HG03571 (cell line): ENCODE measurements at regions not wholly inside any gene's neighbourhood (a gene's known extent, or its start where the extent isn't known, plus 50 kb on each side); places are given as distances from the start of the nearest gene placed in this dataset.
"Not testable (repeated sequence)": the region's sequence is repeated elsewhere in the genome, so short reads cannot be mapped to it uniquely, and the experiment has no call there.

Experiments used
- ATAC-seq: cut with Tn5 transposase; IDR thresholded peaks from one replicate; pipeline ENCODE4 v1.9.1; 2021; ENCODE audit not compliant: unreplicated experiment

DNA sequence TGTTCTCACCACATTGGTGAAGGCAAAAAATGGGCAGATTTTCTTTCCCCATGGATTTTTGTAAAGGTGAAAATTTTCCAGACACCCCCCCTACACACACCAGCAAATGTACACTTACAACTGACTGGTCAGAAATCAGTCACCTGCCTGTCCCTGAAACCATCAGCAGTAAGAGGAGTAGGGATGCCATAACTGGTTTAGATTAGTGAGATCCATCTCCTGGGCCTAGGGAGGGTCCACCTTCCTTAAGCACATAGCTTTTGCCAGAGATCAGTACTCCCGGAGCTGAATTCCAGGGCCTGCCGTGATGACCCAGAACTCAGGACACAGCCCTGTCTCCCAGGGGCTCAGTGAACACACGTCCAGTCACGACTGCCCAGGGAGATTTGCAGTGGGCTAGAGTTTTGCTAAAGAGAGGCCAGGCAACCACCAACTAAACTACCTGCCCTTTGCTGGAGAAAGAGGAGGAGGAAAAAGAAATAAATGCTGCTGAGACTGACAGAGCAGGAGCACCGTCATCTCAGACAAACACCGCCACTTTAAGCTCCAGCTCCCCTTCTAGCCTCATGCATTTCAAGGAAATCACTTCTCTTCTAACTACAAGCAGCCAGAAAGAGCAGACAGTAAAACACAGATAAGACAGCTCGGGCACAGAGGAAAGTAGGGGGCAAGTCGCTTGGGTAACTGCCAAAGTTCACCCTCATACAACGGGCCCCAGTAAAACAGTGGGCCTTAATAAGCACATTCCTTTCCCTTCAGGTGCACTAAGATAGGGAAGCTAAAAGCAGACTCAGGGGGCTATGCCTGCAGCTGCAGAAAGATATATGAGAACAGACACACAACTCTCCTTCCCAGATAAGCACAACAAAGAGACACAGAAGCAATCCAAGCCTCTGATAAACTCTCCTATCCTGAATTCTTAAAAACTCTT lies 82.6 kb upstream of the SPTLC3 start:
- ATAC-seq, result no peak

DNA sequence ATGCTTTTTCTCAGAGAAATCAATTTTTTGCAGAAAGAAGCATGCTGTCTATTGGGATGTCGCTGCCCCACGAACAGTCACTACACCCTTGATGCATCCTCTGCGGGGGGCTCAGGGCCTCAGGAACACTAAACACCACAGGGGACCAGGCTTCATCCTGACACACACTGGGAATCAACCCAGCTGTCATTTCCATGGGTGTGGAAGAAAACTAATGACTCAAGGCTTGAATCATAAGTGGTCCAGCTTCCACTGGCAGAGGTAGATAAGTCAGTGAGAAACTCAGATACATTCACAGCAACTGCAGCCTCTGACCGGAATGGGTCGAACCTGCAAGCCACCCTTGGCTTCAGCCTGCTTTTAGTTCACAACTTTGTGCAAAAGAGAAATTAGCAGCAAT lies 81.3 kb upstream of the SPTLC3 start:
- ATAC-seq, result no peak

DNA sequence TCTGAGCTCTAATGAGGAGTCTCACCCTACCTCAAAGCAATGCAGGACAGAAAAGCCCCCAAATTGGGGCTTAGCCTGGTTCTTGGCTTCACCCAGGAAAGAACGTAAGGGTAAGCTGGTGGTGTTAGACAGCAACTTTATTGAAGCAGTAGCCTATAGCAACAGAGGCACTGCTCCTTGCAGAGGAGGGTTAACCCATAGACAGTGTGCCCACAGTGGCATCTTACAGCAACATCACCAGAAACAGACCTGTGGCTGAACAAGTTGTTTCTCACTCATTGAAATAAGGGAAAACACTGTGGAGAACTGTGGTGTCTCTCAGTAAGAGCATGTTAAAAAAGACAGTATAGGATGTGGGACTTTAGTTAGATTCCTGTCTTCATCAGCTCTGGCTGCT lies 80.4 kb upstream of the SPTLC3 start:
- no peak for ATAC-seq

DNA sequence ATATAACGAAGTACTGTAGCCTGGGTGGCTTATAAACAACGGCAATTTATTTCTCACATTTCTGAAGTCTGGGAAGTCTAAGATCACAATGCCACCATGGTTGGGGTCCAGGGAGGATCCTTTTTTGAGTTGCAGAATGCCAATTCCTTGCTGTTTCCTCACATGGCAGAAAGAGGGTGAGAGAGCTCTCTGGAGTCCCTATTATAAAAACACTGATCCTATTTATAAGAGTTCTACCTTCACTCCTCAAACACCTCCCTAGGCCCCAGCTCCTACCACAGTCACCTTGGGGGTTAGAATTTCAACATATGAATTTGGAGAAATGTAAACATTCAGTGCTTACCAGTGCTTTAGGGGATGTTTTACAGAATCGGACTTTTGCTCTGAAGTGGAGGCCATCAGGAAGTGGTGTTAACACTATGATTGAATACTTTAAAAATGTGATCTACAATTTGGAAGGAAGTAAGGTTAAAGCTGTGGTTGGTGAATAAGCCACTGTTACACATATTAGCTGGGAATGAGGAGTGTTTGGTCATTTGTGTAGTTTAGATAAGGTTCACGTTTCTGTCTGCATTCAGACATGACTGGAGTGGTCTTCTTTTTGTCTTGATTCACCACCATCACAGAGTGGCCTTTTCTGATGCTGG lies 79.9 kb upstream of the SPTLC3 start:
- no peak for ATAC-seq

DNA sequence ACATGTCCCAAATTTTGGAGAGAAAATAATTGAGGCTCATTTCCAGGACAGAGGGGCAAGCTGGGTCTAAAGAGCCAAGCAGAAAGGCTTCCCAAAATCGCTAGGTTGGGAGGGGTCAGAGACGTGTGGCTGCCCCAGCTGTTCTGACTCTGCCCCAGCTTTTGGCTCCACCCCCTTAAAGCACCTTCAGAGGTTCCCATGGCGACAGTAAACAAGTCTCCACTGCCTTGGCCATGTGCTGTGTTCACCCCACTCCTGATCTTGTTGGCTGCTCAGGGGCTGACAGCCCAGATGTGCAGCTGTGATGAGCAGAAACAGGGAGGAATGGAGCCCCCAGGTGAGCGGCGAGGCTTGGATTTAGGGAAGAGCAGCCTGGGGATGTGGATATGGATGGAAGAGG lies 72.8 kb upstream of the SPTLC3 start:
- no peak for ATAC-seq

DNA sequence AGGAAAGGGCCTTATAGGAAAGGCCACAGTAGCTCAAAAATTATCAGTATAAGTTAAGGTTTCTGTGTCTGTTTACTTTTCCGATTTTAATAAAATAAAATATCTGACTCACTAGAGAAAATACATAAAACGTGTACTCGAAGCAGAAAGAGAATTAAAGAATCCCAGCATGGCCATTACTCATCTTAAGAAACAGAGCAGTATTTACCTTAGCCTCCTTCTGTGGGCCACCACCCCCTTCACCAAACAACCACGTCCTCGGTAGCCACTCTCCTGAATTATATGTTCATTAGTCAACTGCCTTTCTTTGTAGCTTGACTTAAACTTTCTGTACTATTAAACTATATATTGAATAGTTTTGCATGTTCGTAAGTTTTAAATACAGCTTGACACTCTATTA lies 72.2 kb upstream of the SPTLC3 start:
- no peak for ATAC-seq

DNA sequence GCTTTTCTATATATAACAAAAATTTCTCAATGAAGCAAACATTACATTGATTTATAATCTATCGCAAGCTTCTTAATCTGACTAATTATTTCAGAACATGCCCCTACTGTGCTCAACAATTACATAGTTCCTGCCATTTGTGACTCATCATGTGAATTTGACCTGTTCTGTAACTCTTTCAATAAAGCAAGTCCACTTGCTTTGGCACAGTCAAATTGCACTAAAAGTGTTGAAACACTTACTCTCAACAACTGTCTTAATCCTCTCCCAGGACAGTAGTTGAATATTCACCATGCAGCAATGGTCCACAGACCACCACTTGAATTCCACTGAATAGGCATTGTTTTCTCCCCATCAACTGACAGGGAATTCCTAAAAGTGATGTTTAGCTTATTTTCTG lies 67.7 kb upstream of the SPTLC3 start:
- no peak for ATAC-seq

DNA sequence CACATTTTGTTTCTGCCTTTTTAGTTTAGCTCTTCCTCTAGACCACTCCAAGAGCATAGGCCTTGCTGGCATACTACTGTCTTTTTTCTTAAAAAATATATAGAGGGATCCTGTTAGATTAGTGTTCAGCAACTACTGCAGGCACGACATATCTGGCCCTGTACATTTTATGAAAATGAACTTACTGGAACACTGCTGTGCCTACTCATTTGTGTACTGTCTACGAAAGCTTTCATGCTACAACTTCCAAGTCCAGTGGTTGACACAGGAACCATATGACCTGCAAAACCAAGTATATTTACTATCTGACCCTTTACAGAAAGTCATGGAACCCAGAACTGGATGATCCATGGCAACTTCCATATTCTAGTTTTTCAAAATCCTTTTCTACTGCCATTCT lies 66.6 kb upstream of the SPTLC3 start:
- ATAC-seq, result no peak

DNA sequence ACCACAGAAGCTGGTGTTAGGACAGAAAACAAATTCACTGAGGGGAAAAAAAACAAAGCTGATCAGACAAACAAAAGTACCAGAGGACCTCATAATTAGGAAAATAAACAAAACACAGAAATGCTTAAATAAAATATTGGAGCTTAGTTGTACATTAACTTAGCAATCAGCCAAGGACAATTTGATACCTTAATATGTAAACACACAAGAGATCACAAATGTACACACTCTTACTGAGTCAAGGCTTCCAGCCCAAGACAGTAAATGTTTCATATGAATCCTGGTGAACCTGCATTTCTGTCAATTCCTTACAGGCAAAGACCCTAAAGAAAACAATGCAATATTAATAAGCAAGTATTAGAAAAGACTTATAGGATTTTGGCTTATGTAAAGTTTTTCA lies 62.0 kb upstream of the SPTLC3 start:
- no peak for ATAC-seq

DNA sequence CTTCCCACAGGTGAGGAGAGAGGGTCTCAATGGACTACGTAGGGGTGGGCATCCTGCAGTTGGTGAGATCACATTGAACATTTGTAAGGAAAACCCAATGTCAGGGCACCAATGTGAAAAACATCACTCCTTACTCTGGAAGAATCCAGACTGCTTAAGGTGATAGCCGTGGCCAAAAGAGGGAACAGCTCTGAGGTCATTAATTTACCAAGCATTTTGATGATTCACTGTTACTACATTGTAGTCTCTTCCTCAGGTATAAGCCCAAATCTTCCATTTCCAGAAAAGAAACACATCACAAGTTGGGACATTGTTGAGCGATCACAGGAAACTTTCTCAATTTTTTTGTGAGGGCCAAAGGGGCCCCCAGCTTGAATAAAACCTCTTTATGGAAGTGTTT lies 61.1 kb upstream of the SPTLC3 start:
- ATAC-seq, result no peak

DNA sequence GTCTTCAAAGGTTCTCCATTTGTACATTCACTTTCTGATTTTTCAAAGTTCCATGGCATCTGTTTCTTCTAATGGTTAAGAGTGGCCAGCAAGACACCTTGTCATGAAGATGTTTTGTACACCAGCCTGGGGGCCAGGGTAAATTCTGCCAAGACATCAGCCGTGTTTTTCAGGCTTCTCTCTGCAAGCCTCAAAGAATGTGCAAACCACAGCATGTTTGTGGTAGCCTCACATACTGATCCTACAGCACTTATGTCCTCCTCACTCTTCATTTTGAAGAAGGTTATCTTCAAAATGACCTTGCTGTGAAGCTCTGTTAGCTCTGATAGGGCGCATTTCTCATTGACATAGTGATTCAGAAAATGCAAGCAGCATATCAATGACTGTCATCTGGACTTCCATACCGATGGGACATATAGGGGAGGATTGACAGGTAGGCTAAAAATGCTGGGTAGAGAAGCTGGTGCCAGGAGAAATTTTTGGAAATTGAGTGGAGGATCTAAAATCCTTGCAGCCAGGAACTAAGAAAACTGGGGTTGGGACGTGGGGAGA lies 59.3 kb upstream of the SPTLC3 start:
- ATAC-seq, result no peak

DNA sequence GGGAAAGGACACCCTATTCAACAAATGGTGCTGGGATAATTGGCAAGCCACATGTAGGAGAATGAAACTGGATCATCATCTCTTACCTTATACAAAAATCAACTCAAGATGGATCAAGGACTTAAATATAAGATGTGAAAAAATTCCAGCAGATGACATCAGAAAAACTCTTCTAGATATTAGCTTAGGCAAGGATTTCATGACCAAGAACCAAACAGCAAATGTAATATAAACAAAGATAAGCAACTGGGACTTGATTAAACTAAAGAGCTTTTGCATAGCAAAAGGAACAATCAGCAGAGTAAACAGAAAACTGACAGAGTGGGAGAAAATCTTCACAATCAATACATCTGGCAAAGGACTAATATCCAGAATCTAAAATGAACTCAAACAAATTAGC lies 54.5 kb upstream of the SPTLC3 start:
- ATAC-seq, result not testable (repeated sequence)

DNA sequence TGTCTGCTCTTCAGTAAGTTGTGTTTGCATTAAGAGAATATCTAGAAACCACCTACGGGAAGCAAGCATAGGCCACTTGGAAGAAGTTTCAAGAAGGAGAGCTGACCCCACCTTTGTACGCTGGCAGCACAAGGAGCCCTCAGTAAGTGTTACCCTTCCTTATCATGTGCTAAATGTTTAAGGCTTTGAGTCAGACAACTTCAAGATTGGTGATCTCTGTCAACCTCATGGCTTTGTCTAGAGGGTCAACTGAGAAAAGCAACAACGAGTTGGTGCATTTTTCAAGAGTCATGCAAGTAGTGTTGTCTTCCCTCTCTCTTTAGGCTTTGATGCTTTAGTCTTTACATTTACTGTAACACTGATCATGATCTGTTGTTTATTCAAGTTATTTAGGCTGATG lies 53.2 kb upstream of the SPTLC3 start:
- ATAC-seq, result no peak

DNA sequence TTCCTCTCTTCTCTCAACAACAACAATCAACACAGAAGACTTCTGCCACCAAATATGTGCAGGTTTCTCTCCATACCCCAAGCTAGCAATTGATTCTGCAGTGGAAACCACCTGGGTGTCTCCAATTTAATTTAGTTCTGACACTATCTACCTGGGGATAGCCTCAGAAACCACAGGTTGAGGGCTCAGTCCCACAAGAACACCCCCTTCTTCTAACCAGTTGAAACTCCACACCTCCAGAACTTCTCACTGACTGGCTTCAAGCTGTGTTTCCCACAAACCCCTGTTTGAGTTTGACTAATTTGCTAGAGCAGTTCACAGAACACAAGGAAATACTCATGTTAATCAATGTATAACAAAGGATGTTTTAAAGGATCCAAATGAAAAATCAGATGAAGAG lies 52.5 kb upstream of the SPTLC3 start:
- no peak for ATAC-seq

DNA sequence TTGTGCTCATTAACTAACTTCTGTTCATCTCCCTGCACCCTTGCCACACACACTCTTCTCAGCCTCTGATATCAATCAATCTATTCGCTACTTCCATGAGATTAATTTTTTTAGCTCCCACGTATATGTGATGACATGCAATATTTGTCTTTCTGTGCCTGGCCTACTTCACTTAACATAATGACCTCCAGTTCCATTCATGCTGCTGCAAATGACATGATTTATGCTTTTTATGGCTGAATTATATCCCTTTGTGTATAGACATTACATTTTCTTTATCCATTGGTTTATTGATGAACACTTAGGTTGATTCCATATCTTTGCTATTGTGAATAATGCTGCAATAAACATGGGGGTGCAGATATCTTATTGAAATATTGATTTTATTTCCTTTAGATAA lies 50.8 kb upstream of the SPTLC3 start:
- no peak for ATAC-seq
